Choroid plexus epithelial cell (primary cell): ENCODE measurements at regions not wholly inside any gene's neighbourhood (a gene's known extent, or its start where the extent isn't known, plus 50 kb on each side); places are given as distances from the start of the nearest gene placed in this dataset.

Experiments used
- DNase-seq: peaks from one replicate; pipeline ENCODE4 v3.0.0-alpha.2; 2010; ENCODE audit warnings: low read depth
- H3K4me3 ChIP-seq: 2 replicates; pipeline ENCODE4 v1.5.1; 2011; ENCODE audit warnings: low read depth, mild to moderate bottlenecking, control low read depth, low read length, moderate library complexity
- TF ChIP-seq, protein P1 (sequence below): conservative IDR thresholded peaks from 2 replicates; pipeline ENCODE4 v1.5.1; 2011; ENCODE audit warnings: low read depth, mild to moderate bottlenecking, control low read depth, inconsistent platforms, low read length, moderate library complexity

DNA sequence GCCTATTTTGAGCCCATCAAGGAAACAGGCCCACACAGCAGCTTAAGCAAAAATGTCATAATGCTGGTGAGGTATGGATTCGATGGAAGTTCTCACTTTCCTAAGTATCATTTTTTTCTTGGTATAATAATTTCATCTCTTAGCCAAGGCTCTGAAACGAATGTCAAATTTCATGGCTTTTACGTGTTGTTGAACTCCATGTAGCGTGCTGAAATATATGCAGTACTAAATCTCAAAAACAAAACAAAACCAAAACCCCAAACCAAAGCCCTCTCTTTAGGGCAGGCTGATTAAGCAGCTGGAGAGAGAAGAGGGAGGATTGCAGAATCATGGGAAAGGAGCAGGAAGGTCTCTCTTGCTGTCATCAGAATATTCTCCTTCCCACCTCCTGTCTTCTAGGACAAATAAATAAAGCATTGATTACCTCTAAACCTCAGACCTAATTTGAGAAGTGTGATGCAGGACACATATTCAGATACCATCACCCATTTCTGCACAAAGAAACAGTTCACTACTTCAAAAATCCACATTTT lies 58.3 kb downstream of the TMEM174 start:
- TF ChIP-seq, protein P1, sequence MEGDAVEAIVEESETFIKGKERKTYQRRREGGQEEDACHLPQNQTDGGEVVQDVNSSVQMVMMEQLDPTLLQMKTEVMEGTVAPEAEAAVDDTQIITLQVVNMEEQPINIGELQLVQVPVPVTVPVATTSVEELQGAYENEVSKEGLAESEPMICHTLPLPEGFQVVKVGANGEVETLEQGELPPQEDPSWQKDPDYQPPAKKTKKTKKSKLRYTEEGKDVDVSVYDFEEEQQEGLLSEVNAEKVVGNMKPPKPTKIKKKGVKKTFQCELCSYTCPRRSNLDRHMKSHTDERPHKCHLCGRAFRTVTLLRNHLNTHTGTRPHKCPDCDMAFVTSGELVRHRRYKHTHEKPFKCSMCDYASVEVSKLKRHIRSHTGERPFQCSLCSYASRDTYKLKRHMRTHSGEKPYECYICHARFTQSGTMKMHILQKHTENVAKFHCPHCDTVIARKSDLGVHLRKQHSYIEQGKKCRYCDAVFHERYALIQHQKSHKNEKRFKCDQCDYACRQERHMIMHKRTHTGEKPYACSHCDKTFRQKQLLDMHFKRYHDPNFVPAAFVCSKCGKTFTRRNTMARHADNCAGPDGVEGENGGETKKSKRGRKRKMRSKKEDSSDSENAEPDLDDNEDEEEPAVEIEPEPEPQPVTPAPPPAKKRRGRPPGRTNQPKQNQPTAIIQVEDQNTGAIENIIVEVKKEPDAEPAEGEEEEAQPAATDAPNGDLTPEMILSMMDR, result no peak
- no peak for DNase-seq
- no peak overlapping the region for H3K4me3 ChIP-seq

DNA sequence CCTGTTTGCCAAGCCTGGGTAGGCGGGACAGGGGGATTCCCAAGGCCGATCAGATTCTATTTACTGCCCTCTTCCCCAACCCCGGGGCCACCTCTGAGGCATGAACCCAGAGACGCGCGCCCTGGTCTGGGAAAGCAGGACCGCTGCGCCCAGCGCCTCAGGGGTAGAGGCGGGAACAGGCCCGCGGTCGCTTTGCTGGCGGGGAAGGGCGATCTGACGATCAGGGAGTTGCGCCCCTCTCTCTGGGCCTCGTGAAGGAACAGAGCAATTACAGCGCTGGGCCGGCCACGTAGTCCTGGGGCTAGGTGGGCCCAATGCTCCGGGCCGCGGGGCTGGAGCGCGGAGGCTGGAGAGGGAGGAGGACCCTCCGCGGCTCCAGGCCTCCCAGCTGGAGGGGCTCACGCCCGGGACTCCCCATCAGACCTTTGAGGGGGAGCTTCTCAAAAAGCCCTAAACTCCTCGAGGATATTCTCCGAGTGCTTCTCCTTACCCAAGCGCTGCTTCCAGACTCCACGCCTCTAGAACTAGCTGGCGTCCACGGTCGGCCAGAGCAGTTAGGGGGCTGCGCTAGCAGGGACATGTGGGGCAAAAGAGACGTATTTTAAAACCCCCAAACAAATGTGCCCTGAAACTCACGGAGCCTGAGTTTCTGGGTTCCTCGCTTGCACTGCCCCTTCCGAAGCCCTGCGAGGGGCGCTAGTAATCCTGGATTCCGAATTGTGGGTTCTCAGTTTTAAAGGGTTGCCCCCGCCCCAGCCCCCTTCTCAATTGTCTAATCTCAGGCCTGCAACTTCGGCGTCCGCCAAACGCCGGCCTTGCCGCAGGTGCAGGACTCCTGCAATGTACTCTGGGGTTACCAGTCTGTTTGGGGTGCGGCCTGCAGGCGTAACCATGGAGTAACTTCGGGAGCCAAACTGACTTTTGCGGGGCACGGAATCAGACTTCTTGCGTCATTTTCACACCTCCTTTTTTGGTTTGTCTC lies 57.6 kb downstream of the TMEM174 start:
- DNase-seq, result no peak
- TF ChIP-seq, protein P1, result no peak

DNA sequence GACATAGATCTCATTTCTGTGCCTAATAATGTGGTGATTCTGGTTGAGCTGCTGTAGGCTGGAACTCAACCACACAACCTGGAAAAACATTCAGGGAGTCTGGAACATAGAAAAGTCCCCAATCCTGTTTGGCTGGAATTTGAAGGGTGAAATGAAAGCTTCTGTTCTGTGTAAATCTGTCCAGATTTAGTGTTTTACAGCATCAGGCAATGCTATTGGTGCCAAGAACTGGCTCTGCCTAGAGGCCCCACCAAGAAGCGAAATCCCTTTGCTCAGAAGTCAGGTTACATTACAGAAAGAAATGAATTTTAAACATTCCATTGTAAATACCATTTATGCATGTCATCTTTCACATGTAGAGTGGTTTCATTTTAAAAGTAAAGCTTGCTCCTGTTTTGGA lies 56.3 kb downstream of the TMEM174 start:
- no peak overlapping the region for H3K4me3 ChIP-seq
- DNase-seq, result peak; percentile 85
- TF ChIP-seq, protein P1, result no peak

More for the DNA sequence above, 57.6 kb downstream of the TMEM174 start:
- no peak overlapping the region for H3K4me3 ChIP-seq

DNA sequence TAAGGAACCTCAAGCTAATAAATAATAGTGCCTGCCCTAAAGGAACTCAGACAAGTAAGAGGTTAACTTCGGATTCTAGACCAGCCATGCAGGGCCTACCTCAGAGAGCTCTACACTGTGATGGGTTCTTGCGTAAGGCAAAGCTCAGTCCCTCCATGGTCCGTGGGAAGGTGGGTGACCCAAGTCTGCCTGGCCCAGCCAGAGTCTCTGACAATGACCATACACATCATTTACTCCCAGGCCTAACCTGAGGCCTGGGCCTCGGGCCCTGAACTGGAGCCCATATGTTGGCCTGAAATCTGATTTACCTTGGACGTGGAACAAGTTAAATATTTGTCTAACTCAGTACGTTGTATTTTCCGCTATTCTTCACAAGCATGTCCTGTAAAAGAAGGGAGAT lies 55.1 kb downstream of the TMEM174 start:
- DNase-seq, result no peak
- TF ChIP-seq, protein P1, result no peak
- no peak overlapping the region for H3K4me3 ChIP-seq
